Neural progenitor cell (in vitro differentiated cells): ENCODE measurements at regions not wholly inside any gene's neighbourhood (a gene's known extent, or its start where the extent isn't known, plus 50 kb on each side); places are given as distances from the start of the nearest gene placed in this dataset.

Source experiments
- DNase-seq: peaks from one replicate; pipeline ENCODE4 v3.0.0-alpha.2; 2016; ENCODE audit warnings: low spot score
- H2AFZ ChIP-seq: fragments of 200-600 bp; sonication (generic); replicated peaks from 2 replicates; pipeline ENCODE4 v1.6.1; 2016; ENCODE audit warnings: antibody characterized with exemption
- H3F3A ChIP-seq: fragments of 200-600 bp; sonication (generic); 2 replicates; pipeline ENCODE4 v1.6.1; 2016; ENCODE audit warnings: antibody characterized with exemption, low read depth
- H3K27ac ChIP-seq: fragments of 200-600 bp; sonication (generic); 2 replicates; pipeline ENCODE4 v1.5.1; 2016; ENCODE audit warnings: mild to moderate bottlenecking
- H3K27me3 ChIP-seq: fragments of 200-600 bp; sonication (generic); 2 replicates; pipeline ENCODE4 v1.6.1; 2016; ENCODE audit warnings: mild to moderate bottlenecking, moderate library complexity
- H3K36me3 ChIP-seq: fragments of 200-600 bp; sonication (generic); 2 replicates; pipeline ENCODE4 v1.5.1; 2016
- H3K4me1 ChIP-seq: fragments of 200-600 bp; sonication (generic); 2 replicates; pipeline ENCODE4 v1.6.1; 2016; ENCODE audit warnings: mixed run types
- H3K4me2 ChIP-seq: fragments of 200-600 bp; sonication (generic); 2 replicates; pipeline ENCODE4 v1.6.1; 2016
- H3K4me3 ChIP-seq: fragments of 200-600 bp; sonication (generic); 2 replicates; pipeline ENCODE4 v1.5.1; 2016
- H3K79me2 ChIP-seq: fragments of 200-600 bp; sonication (generic); 2 replicates; pipeline ENCODE4 v1.6.1; 2016; ENCODE audit warnings: low read depth
- H3K9ac ChIP-seq: fragments of 200-600 bp; sonication (generic); 2 replicates; pipeline ENCODE4 v1.6.1; 2016
- H3K9me3 ChIP-seq: fragments of 200-600 bp; sonication (generic); 2 replicates; pipeline ENCODE4 v1.5.1; 2016; ENCODE audit warnings: low read depth
- H4K20me1 ChIP-seq: fragments of 200-600 bp; sonication (generic); 2 replicates; pipeline ENCODE4 v1.6.1; 2016; ENCODE audit warnings: low read depth
- H3K27ac Mint-ChIP-seq: 3 replicates; pipeline ENCODE4 v1.8.0; 2021; ENCODE audit warnings: mixed read lengths
- H3K27me3 Mint-ChIP-seq: 2 replicates; pipeline ENCODE4 v1.8.0; 2022; ENCODE audit warnings: low read depth, mild to moderate bottlenecking, inconsistent platforms, moderate library complexity, mixed read lengths; ENCODE audit not compliant: insufficient read depth
- H3K36me3 Mint-ChIP-seq: 3 replicates; pipeline ENCODE4 v1.8.0; 2021; ENCODE audit warnings: mixed read lengths
- H3K4me1 Mint-ChIP-seq: 3 replicates; pipeline ENCODE4 v1.8.0; 2021; ENCODE audit warnings: mixed read lengths
- H3K4me3 Mint-ChIP-seq: 3 replicates; pipeline ENCODE4 v1.8.0; 2021; ENCODE audit warnings: mild to moderate bottlenecking, moderate library complexity, mixed read lengths
- H3K9me3 Mint-ChIP-seq: 3 replicates; pipeline ENCODE4 v1.8.0; 2020; ENCODE audit warnings: mixed read lengths
- CTCF ChIP-seq: fragments of 200-600 bp; sonication (generic); IDR thresholded peaks from 2 replicates; pipeline ENCODE4 v1.5.1; 2017; ENCODE audit warnings: antibody characterized with exemption, mild to moderate bottlenecking
- EZH2 ChIP-seq: fragments of 200-600 bp; sonication (generic); IDR thresholded peaks from 2 replicates; pipeline ENCODE4 v1.6.1; 2017; ENCODE audit warnings: antibody characterized with exemption, mild to moderate bottlenecking, moderate library complexity
- EZH2phosphoT487 ChIP-seq: fragments of 200-600 bp; sonication (generic); IDR thresholded peaks from 2 replicates; pipeline ENCODE4 v1.6.1; 2017; ENCODE audit warnings: antibody characterized with exemption

DNA sequence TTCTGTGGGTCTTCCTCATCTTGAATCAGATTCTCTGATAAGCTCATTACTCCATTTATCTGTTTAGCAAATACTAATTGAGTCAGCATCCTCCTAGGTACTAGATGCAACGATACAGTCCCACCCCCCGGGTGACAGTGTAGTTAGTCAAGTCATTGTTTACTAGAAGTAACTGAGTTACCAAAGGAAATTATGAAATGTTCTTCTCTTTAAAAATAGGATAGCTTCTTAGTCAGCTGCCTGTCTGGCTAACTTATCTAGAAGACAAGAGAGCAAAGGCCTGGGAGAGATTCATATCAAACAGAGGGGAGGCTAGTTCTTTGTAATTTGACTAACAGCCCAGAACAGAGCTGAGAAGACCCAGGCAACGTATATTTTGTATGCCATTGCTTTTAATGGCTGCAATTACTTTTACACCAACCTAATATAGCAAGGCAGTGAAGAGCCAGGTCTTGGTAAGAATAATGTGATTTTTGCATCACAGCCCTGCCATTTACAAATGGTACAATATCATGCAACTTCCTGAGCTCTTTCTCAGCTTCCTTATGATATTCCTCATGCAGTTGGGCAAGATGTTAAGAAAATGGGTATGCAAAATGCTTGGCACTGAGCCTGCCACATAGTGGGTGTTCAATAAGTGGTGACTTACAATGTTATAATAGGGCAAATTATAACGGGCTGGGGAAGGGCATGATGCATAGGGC, 149.9 kb downstream of the CHIC2 start:
- TF ChIP-seq CTCF = no peak
- no peak for TF ChIP-seq EZH2phosphoT487
- TF ChIP-seq EZH2 = no peak
- Mint-ChIP-seq H3K27me3 (peaks cover 2% of the 10 kb centered on the region), H3K4me1 (no peaks in the 10 kb centered on the region), H3K9me3 (no peaks in the 10 kb centered on the region), H3K4me3 (no peak overlapping the region), H3K36me3 (no peaks in the 10 kb centered on the region), H3K27ac (no peak overlapping the region)
- Histone ChIP-seq H3K79me2 (no peaks in the 10 kb centered on the region), H3K36me3 (no peaks in the 10 kb centered on the region), H3K27me3 (no peaks in the 10 kb centered on the region), H3K4me1 (no peaks in the 10 kb centered on the region), H3F3A (no peaks in the 10 kb centered on the region), H3K9me3 (no peaks in the 10 kb centered on the region), H3K4me2 (no peak overlapping the region), H3K4me3 (no peak overlapping the region), H4K20me1 (no peaks in the 10 kb centered on the region), H3K27ac (no peak overlapping the region), H2AFZ (no peak overlapping the region), H3K9ac (no peak overlapping the region)
- DNase-seq = no peak

DNA sequence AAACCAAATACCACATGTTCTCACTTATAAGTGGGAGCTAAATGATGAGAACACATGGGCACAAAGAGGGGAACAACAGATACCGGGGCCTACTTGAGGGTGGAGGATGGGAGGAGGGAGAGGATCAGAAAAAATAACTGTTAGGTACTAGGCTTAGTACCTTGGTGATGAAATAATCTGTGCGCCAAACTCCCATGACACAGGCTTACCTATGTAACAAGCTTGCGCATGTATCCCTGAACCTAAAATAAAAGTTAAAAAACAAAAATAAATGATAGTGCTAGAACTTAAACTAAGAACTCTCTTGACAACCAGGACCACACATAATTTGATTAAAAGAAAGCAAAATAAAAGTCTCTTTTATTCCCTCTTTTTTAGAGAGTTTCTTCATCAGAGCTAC, 150.6 kb downstream of the CHIC2 start:
- H2AFZ ChIP-seq = no peak overlapping the region
- Mint-ChIP-seq H3K4me3 (no peak overlapping the region), H3K4me1 (peaks cover 2% of the 10 kb centered on the region), H3K36me3 (no peaks in the 10 kb centered on the region), H3K27ac (no peak overlapping the region), H3K27me3 (peaks cover under 1% of the 10 kb centered on the region), H3K9me3 (no peaks in the 10 kb centered on the region)
- H3K4me1 ChIP-seq = no peaks in the 10 kb centered on the region
- no peak overlapping the region for H3K9ac ChIP-seq
- no peaks in the 10 kb centered on the region for H3K9me3 ChIP-seq
- no peak for DNase-seq
- no peak overlapping the region for H3K4me3 ChIP-seq
- H4K20me1 ChIP-seq = no peaks in the 10 kb centered on the region
- no peaks in the 10 kb centered on the region for H3K36me3 ChIP-seq
- H3K27ac ChIP-seq = no peak overlapping the region
- TF ChIP-seq EZH2 (no peak), CTCF (no peak), EZH2phosphoT487 (no peak)
- H3K4me2 ChIP-seq = no peak overlapping the region
- H3F3A ChIP-seq = no peaks in the 10 kb centered on the region
- no peaks in the 10 kb centered on the region for H3K79me2 ChIP-seq
- no peaks in the 10 kb centered on the region for H3K27me3 ChIP-seq

DNA sequence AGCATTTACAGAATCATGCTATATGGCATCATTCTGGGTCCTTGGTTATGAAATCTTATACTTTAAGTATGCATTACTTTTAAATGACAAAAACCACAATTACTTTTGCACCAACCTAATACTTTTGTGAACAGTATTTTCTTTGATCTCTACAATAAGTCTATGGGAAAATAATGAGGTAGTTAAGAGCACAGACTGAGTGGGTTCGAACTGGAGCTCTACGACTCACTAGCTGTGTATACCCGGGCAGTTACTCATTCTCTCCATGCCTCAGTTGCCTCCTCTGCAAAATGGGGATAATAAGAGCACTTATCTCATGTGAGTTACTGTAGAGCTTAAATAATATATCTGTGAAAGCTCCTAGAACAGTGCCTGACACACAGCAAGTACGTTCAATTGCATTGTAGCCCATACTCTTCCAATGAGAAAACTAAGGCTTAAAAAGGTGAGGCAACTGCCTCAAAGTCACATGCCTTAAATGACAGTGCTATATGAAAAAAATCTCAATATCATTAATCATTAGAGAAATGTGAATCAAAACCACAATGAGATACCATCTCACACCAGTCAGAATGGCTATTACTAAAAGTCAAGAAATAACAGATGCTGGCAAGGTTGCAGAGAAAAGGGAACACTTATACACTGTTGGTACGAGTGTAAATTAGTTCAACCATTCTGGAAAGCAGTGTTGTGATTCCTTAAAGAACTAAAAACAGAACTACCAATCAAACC, 151.5 kb downstream of the CHIC2 start:
- no peaks in the 10 kb centered on the region for H3K36me3 ChIP-seq
- H3K4me3 ChIP-seq = no peak overlapping the region
- H3K27me3 ChIP-seq = no peaks in the 10 kb centered on the region
- Mint-ChIP-seq H3K27me3 (peaks cover 5% of the 10 kb centered on the region), H3K9me3 (no peaks in the 10 kb centered on the region), H3K4me1 (peaks cover 9% of the 10 kb centered on the region), H3K4me3 (no peak overlapping the region), H3K36me3 (no peaks in the 10 kb centered on the region), H3K27ac (no peak overlapping the region)
- H3K9me3 ChIP-seq = no peaks in the 10 kb centered on the region
- no peak overlapping the region for H3K27ac ChIP-seq
- DNase-seq = no peak
- H2AFZ ChIP-seq = no peak overlapping the region
- no peak overlapping the region for H3K9ac ChIP-seq
- no peaks in the 10 kb centered on the region for H3F3A ChIP-seq
- H3K4me1 ChIP-seq = no peaks in the 10 kb centered on the region
- H4K20me1 ChIP-seq = no peaks in the 10 kb centered on the region
- no peak for TF ChIP-seq EZH2phosphoT487
- no peak for TF ChIP-seq EZH2
- TF ChIP-seq CTCF = no peak
- no peaks in the 10 kb centered on the region for H3K79me2 ChIP-seq
- H3K4me2 ChIP-seq = no peak overlapping the region
